Glutamatergic neuron (in vitro differentiated cells): ENCODE measurements at regions not wholly inside any gene's neighbourhood (a gene's known extent, or its start where the extent isn't known, plus 50 kb on each side); places are given as distances from the start of the nearest gene placed in this dataset.

ENCODE experiments used
- DNase-seq: peaks from one replicate; pipeline ENCODE4 v3.0.0; 2022
- H3K27ac Mint-ChIP-seq: one replicate; pipeline ENCODE4 v1.8.0; 2020; ENCODE audit warnings: mild to moderate bottlenecking, mixed read lengths, inconsistent platforms; ENCODE audit not compliant: unreplicated experiment
- H3K27me3 Mint-ChIP-seq: one replicate; pipeline ENCODE4 v1.8.0; 2020; ENCODE audit warnings: mild to moderate bottlenecking, moderate library complexity, mixed read lengths, inconsistent platforms; ENCODE audit not compliant: unreplicated experiment
- H3K36me3 Mint-ChIP-seq: one replicate; pipeline ENCODE4 v1.8.0; 2020; ENCODE audit warnings: mild to moderate bottlenecking, mixed read lengths, inconsistent platforms; ENCODE audit not compliant: unreplicated experiment
- H3K4me1 Mint-ChIP-seq: one replicate; pipeline ENCODE4 v1.8.0; 2020; ENCODE audit warnings: mild to moderate bottlenecking, low read depth, mixed read lengths, inconsistent platforms; ENCODE audit not compliant: unreplicated experiment
- H3K4me3 Mint-ChIP-seq: one replicate; pipeline ENCODE4 v1.8.0; 2020; ENCODE audit warnings: mild to moderate bottlenecking, mixed read lengths, inconsistent platforms; ENCODE audit not compliant: unreplicated experiment
- H3K9me3 Mint-ChIP-seq: one replicate; pipeline ENCODE4 v1.8.0; 2020; ENCODE audit warnings: mild to moderate bottlenecking, moderate library complexity, mixed read lengths, inconsistent platforms; ENCODE audit not compliant: unreplicated experiment
- CTCF ChIP-seq: fragments of 200-600 bp; sonication (generic); IDR thresholded peaks from one replicate; pipeline ENCODE4 v1.5.0; 2021; ENCODE audit not compliant: partially characterized antibody, unreplicated experiment

- no peak for DNase-seq
- Mint-ChIP-seq H3K4me1 (no peaks in the 10 kb centered on the region), H3K27ac (no peak overlapping the region), H3K27me3 (no peaks in the 10 kb centered on the region), H3K9me3 (no peaks in the 10 kb centered on the region), H3K36me3 (no peaks in the 10 kb centered on the region), H3K4me3 (no peak overlapping the region)
- TF ChIP-seq CTCF, result no peak
Observed at GRCh38 chr7:84354030-84354429, 159.4 kb upstream of the SEMA3A start.

GRCh38 chr7:84339306-84339705 lies 144.7 kb upstream of the SEMA3A start:
- TF ChIP-seq CTCF, result no peak
- peaks cover 8% of the 10 kb centered on the region for H3K4me1 Mint-ChIP-seq
- no peak for DNase-seq

GRCh38 chr7:84337429-84337828 lies 142.8 kb upstream of the SEMA3A start:
- Mint-ChIP-seq H3K27me3 (no peaks in the 10 kb centered on the region), H3K36me3 (no peaks in the 10 kb centered on the region), H3K4me1 (peaks cover 8% of the 10 kb centered on the region), H3K9me3 (no peaks in the 10 kb centered on the region), H3K4me3 (no peak overlapping the region), H3K27ac (no peak overlapping the region)
- no peak for DNase-seq
- TF ChIP-seq CTCF, result no peak

More at GRCh38 chr7:84339306-84339705, 144.7 kb upstream of the SEMA3A start:
- Mint-ChIP-seq H3K4me3 (no peak overlapping the region), H3K36me3 (no peaks in the 10 kb centered on the region), H3K27ac (no peak overlapping the region), H3K27me3 (no peaks in the 10 kb centered on the region), H3K9me3 (no peaks in the 10 kb centered on the region)

GRCh38 chr7:84336766-84337165 lies 142.2 kb upstream of the SEMA3A start:
- TF ChIP-seq CTCF, result no peak
- Mint-ChIP-seq H3K9me3 (no peaks in the 10 kb centered on the region), H3K4me1 (peaks cover 8% of the 10 kb centered on the region), H3K36me3 (no peaks in the 10 kb centered on the region), H3K27me3 (no peaks in the 10 kb centered on the region), H3K27ac (no peak overlapping the region), H3K4me3 (no peak overlapping the region)
- DNase-seq, result no peak

DNA sequence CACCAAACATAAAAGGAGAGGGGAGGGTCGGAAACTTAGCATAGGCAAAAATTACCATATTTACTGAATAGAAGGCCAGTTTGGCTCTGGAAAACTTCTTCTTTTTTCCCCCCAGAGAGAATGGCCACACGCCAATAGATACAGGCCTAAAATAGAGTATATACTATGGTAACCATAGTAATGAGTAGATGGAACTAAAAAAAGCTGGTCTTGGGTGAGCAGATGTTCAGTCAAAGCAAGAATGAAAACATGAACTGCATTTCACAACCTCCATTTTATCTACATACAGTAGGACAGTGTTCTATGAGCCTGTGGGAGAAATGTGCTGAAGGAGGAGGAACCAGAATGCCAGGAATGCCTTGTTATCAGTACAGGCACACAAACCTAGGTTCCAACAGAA lies 141.7 kb upstream of the SEMA3A start:
- no peak overlapping the region for H3K4me3 Mint-ChIP-seq
- H3K27me3 Mint-ChIP-seq, result no peaks in the 10 kb centered on the region
- TF ChIP-seq CTCF, result no peak
- no peaks in the 10 kb centered on the region for H3K36me3 Mint-ChIP-seq
- peaks cover 8% of the 10 kb centered on the region for H3K4me1 Mint-ChIP-seq
- no peaks in the 10 kb centered on the region for H3K9me3 Mint-ChIP-seq
- DNase-seq, result no peak
- no peak overlapping the region for H3K27ac Mint-ChIP-seq
